ENCODE measurements at regions not wholly inside any gene's neighbourhood (a gene's known extent, or its start where the extent isn't known, plus 50 kb on each side); places are given as distances from the start of the nearest gene placed in this dataset.
A peak's percentile ranks its signal among the peaks of the same experiment; 100 is the strongest.

GRCh38 chr5:40405996-40406740 is 273.5 kb upstream of the PTGER4 start:
- no peak for DNase-seq
- H2BK5ac ChIP-seq (ENCODE audit: low read length) = no peak overlapping the region
- H3K36me3 ChIP-seq (ENCODE audit: control insufficient read depth, insufficient read depth, low read length) = no peaks in the 10 kb centered on the region
- no peak overlapping the region for H2AK5ac ChIP-seq (ENCODE audit: low read length)
- H2BK120ac ChIP-seq (ENCODE audit: low read depth, low read length) = no peak overlapping the region
- H3K23ac ChIP-seq (ENCODE audit: low read length) = no peak overlapping the region
- H3K79me1 ChIP-seq (ENCODE audit: low read length) = no peaks in the 10 kb centered on the region
- H4K8ac ChIP-seq (ENCODE audit: low read depth, low read length) = no peak overlapping the region
- H3K4me3 ChIP-seq (ENCODE audit: low read length) = no peak overlapping the region
- no peak overlapping the region for H3K18ac ChIP-seq (ENCODE audit: low read length)
- H3K27ac ChIP-seq (ENCODE audit: low read depth, low read length) = no peak overlapping the region
- H3K4me1 ChIP-seq (ENCODE audit: control insufficient read depth, low read depth, low read length) = no peaks in the 10 kb centered on the region
- no peak overlapping the region for H3K9ac ChIP-seq (ENCODE audit: low read length)
- no peak overlapping the region for H3K56ac ChIP-seq (ENCODE audit: low read length)
- no peaks in the 10 kb centered on the region for H3K27me3 ChIP-seq (ENCODE audit: insufficient read depth, low read length, poor library complexity)
- no peak overlapping the region for H2BK15ac ChIP-seq (replicated peaks; ENCODE audit: low read depth)
- no peak overlapping the region for H3K4me2 ChIP-seq (ENCODE audit: low read length)
- no peaks in the 10 kb centered on the region for H3K79me2 ChIP-seq (ENCODE audit: control insufficient read depth, insufficient read depth, low read length)
- H4K5ac ChIP-seq (ENCODE audit: low read length) = no peak overlapping the region
- H3K4ac ChIP-seq (ENCODE audit: low read depth, low read length) = no peak overlapping the region
- WGBS (ENCODE audit: extremely low coverage, insufficient coverage, low lambda C conversion rate) = no CpG with 5 or more reads among the region's 5 CpGs

- Histone ChIP-seq H3K56ac (ENCODE audit: low read length) (no peak overlapping the region), H2AK5ac (ENCODE audit: low read length) (no peak overlapping the region), H3K18ac (ENCODE audit: low read length) (no peak overlapping the region), H2BK120ac (ENCODE audit: low read depth, low read length) (no peak overlapping the region), H3K27ac (ENCODE audit: low read depth, low read length) (no peak overlapping the region), H3K23ac (ENCODE audit: low read length) (no peak overlapping the region), H3K27me3 (ENCODE audit: insufficient read depth, low read length, poor library complexity) (no peaks in the 10 kb centered on the region), H3K4me2 (ENCODE audit: low read length) (no peak overlapping the region), H3K36me3 (ENCODE audit: control insufficient read depth, insufficient read depth, low read length) (no peaks in the 10 kb centered on the region), H3K4ac (ENCODE audit: low read depth, low read length) (no peak overlapping the region), H3K4me3 (ENCODE audit: low read length) (no peak overlapping the region), H3K79me1 (ENCODE audit: low read length) (no peaks in the 10 kb centered on the region), H3K4me1 (ENCODE audit: control insufficient read depth, low read depth, low read length) (no peaks in the 10 kb centered on the region), H3K79me2 (ENCODE audit: control insufficient read depth, insufficient read depth, low read length) (no peaks in the 10 kb centered on the region), H4K8ac (ENCODE audit: low read depth, low read length) (no peak overlapping the region), H2BK5ac (ENCODE audit: low read length) (no peak overlapping the region), H3K9ac (ENCODE audit: low read length) (no peak overlapping the region), H2BK15ac (replicated peaks; ENCODE audit: low read depth) (no peak overlapping the region), H4K5ac (ENCODE audit: low read length) (no peak overlapping the region)
- DNase-seq = no peak
- no CpG with 5 or more reads among the region's 2 CpGs for WGBS (ENCODE audit: extremely low coverage, insufficient coverage, low lambda C conversion rate)
These were observed 274.5 kb upstream of the PTGER4 start for GRCh38 chr5:40405230-40405629.

DNA sequence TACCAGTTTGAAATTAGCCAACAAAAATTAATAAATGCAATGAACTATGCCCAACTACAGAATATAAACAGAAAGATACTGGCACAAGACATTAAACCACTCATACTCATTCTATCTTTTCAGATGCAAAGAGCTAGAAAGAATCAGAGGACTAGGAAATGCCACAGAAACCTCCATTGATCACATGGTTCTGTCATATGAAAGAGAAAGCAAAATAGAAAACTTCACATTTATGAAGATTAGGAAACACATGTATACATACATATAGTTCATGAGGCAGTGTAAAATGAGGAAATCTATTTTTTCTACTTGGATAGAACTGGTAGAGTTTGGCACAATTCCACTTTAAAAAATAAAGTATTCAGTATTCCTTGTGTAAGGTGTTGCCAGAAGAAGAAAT is 275.1 kb upstream of the PTGER4 start:
- Histone ChIP-seq H3K56ac (ENCODE audit: low read length) (no peak overlapping the region), H2AK5ac (ENCODE audit: low read length) (no peak overlapping the region), H3K23ac (ENCODE audit: low read length) (no peak overlapping the region), H3K4me1 (ENCODE audit: control insufficient read depth, low read depth, low read length) (no peaks in the 10 kb centered on the region), H3K4me3 (ENCODE audit: low read length) (no peak overlapping the region), H3K4ac (ENCODE audit: low read depth, low read length) (no peak overlapping the region), H3K18ac (ENCODE audit: low read length) (no peak overlapping the region), H3K79me2 (ENCODE audit: control insufficient read depth, insufficient read depth, low read length) (no peaks in the 10 kb centered on the region), H2BK15ac (replicated peaks; ENCODE audit: low read depth) (no peak overlapping the region), H2BK120ac (ENCODE audit: low read depth, low read length) (no peak overlapping the region), H2BK5ac (ENCODE audit: low read length) (no peak overlapping the region), H3K4me2 (ENCODE audit: low read length) (no peak overlapping the region), H3K9ac (ENCODE audit: low read length) (no peak overlapping the region), H3K27me3 (ENCODE audit: insufficient read depth, low read length, poor library complexity) (no peaks in the 10 kb centered on the region), H3K27ac (ENCODE audit: low read depth, low read length) (no peak overlapping the region), H4K8ac (ENCODE audit: low read depth, low read length) (no peak overlapping the region), H3K36me3 (ENCODE audit: control insufficient read depth, insufficient read depth, low read length) (no peaks in the 10 kb centered on the region), H4K5ac (ENCODE audit: low read length) (no peak overlapping the region), H3K79me1 (ENCODE audit: low read length) (no peaks in the 10 kb centered on the region)
- DNase-seq = no peak

DNA sequence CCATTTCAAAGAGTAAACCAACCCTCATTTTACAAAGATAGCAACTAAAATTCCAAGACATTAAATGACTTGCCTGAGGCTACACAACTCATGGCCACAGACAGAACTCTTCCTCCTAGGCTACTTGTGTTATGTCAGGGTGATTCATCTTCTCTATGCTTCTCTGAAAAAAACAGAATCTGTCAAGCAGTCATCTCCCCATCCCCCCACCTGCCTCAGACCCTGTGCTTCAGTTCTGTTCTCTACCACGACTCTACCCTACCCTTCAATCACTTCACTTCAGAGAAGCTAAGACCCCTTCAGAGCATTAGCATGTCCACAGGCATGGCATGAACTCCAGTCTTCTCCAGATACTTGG is 277.7 kb upstream of the PTGER4 start:
- H3K56ac ChIP-seq (ENCODE audit: low read length) = no peak overlapping the region
- H4K5ac ChIP-seq (ENCODE audit: low read length) = no peak overlapping the region
- H3K4ac ChIP-seq (ENCODE audit: low read depth, low read length) = no peak overlapping the region
- H3K27ac ChIP-seq (ENCODE audit: low read depth, low read length) = no peak overlapping the region
- no CpG with 5 or more reads among the region's 1 CpG for WGBS (ENCODE audit: extremely low coverage, insufficient coverage, low lambda C conversion rate)
- H3K4me2 ChIP-seq (ENCODE audit: low read length) = no peak overlapping the region
- no peak overlapping the region for H3K18ac ChIP-seq (ENCODE audit: low read length)
- no peak overlapping the region for H3K9ac ChIP-seq (ENCODE audit: low read length)
- H2BK15ac ChIP-seq (replicated peaks; ENCODE audit: low read depth) = no peak overlapping the region
- H2BK5ac ChIP-seq (ENCODE audit: low read length) = no peak overlapping the region
- no peak overlapping the region for H2BK120ac ChIP-seq (ENCODE audit: low read depth, low read length)
- no peak overlapping the region for H2AK5ac ChIP-seq (ENCODE audit: low read length)
- H3K79me1 ChIP-seq (ENCODE audit: low read length) = no peaks in the 10 kb centered on the region
- no peaks in the 10 kb centered on the region for H3K79me2 ChIP-seq (ENCODE audit: control insufficient read depth, insufficient read depth, low read length)
- H3K27me3 ChIP-seq (ENCODE audit: insufficient read depth, low read length, poor library complexity) = no peaks in the 10 kb centered on the region
- H3K36me3 ChIP-seq (ENCODE audit: control insufficient read depth, insufficient read depth, low read length) = no peaks in the 10 kb centered on the region
- no peak overlapping the region for H3K4me3 ChIP-seq (ENCODE audit: low read length)
- peak; percentile 33 for DNase-seq
- H4K8ac ChIP-seq (ENCODE audit: low read depth, low read length) = no peak overlapping the region
- H3K4me1 ChIP-seq (ENCODE audit: control insufficient read depth, low read depth, low read length) = no peaks in the 10 kb centered on the region
- no peak overlapping the region for H3K23ac ChIP-seq (ENCODE audit: low read length)

- Histone ChIP-seq H3K4ac (ENCODE audit: low read depth, low read length) (no peak overlapping the region), H2AK5ac (ENCODE audit: low read length) (no peak overlapping the region), H3K9ac (ENCODE audit: low read length) (no peak overlapping the region), H2BK5ac (ENCODE audit: low read length) (no peak overlapping the region), H4K5ac (ENCODE audit: low read length) (no peak overlapping the region), H2BK120ac (ENCODE audit: low read depth, low read length) (no peak overlapping the region), H3K4me3 (ENCODE audit: low read length) (no peak overlapping the region), H3K4me1 (ENCODE audit: control insufficient read depth, low read depth, low read length) (no peaks in the 10 kb centered on the region), H3K36me3 (ENCODE audit: control insufficient read depth, insufficient read depth, low read length) (no peaks in the 10 kb centered on the region), H2BK15ac (replicated peaks; ENCODE audit: low read depth) (no peak overlapping the region), H3K79me2 (ENCODE audit: control insufficient read depth, insufficient read depth, low read length) (no peaks in the 10 kb centered on the region), H3K27me3 (ENCODE audit: insufficient read depth, low read length, poor library complexity) (no peaks in the 10 kb centered on the region), H3K4me2 (ENCODE audit: low read length) (no peak overlapping the region), H3K23ac (ENCODE audit: low read length) (no peak overlapping the region), H3K27ac (ENCODE audit: low read depth, low read length) (no peak overlapping the region), H3K18ac (ENCODE audit: low read length) (no peak overlapping the region), H4K8ac (ENCODE audit: low read depth, low read length) (no peak overlapping the region), H3K56ac (ENCODE audit: low read length) (no peak overlapping the region), H3K79me1 (ENCODE audit: low read length) (no peaks in the 10 kb centered on the region)
- no CpG with 5 or more reads among the region's 4 CpGs for WGBS (ENCODE audit: extremely low coverage, insufficient coverage, low lambda C conversion rate)
- no peak for DNase-seq
These were observed 278.3 kb upstream of the PTGER4 start for GRCh38 chr5:40401284-40402006.

DNA sequence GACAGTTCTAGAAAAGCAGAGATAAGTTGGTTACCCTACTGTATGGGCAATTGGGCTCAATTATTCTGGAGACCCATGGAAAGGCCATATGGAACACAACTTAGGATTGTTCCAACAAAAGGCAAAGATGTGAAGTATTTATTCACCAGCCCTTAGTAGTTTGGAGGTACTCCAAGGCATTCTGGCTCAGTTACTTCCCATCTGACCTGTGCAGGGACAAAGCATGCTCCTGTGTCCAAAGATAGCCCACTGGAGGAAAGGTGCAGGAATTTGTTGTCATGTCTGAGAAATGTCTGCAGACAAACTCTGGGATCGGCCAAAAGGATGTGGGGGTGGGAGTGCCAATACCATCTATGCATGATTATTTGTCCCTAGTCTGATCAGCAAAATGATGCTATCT is 279.5 kb upstream of the PTGER4 start:
- Histone ChIP-seq H3K27me3 (ENCODE audit: insufficient read depth, low read length, poor library complexity) (no peaks in the 10 kb centered on the region), H3K4me2 (ENCODE audit: low read length) (no peak overlapping the region), H3K4me3 (ENCODE audit: low read length) (no peak overlapping the region), H4K8ac (ENCODE audit: low read depth, low read length) (no peak overlapping the region), H3K23ac (ENCODE audit: low read length) (no peak overlapping the region), H3K4me1 (ENCODE audit: control insufficient read depth, low read depth, low read length) (no peaks in the 10 kb centered on the region), H2BK120ac (ENCODE audit: low read depth, low read length) (no peak overlapping the region), H2AK5ac (ENCODE audit: low read length) (no peak overlapping the region), H2BK5ac (ENCODE audit: low read length) (no peak overlapping the region), H3K79me2 (ENCODE audit: control insufficient read depth, insufficient read depth, low read length) (no peaks in the 10 kb centered on the region), H4K5ac (ENCODE audit: low read length) (no peak overlapping the region), H3K4ac (ENCODE audit: low read depth, low read length) (no peak overlapping the region), H2BK15ac (replicated peaks; ENCODE audit: low read depth) (no peak overlapping the region), H3K18ac (ENCODE audit: low read length) (no peak overlapping the region), H3K79me1 (ENCODE audit: low read length) (no peaks in the 10 kb centered on the region), H3K9ac (ENCODE audit: low read length) (no peak overlapping the region), H3K27ac (ENCODE audit: low read depth, low read length) (no peak overlapping the region), H3K36me3 (ENCODE audit: control insufficient read depth, insufficient read depth, low read length) (no peaks in the 10 kb centered on the region), H3K56ac (ENCODE audit: low read length) (no peak overlapping the region)
- no CpG with 5 or more reads among the region's 1 CpG for WGBS (ENCODE audit: extremely low coverage, insufficient coverage, low lambda C conversion rate)
- no peak for DNase-seq
